Forelimb muscle (tissue), 1 donor: ENCODE measurements at regions not wholly inside any gene's neighbourhood (a gene's known extent, or its start where the extent isn't known, plus 50 kb on each side); places are given as distances from the start of the nearest gene placed in this dataset.
"Not testable (repeated sequence)": the region's sequence is repeated elsewhere in the genome, so short reads cannot be mapped to it uniquely, and the experiment has no call there.

Experiments
- DNase-seq: peaks from one replicate; pipeline ENCODE4 v3.0.0-alpha.2; 2013; ENCODE audit warnings: low read depth

- no peak for DNase-seq
Measured at GRCh38 chr10:25076506-25077177, 60.2 kb downstream of the THNSL1 start.

- no peak for DNase-seq
Measured at GRCh38 chr10:25078658-25079431, 62.4 kb downstream of the THNSL1 start.

- DNase-seq, result peak; percentile 68
Measured at GRCh38 chr10:25080880-25081581, 64.6 kb downstream of the THNSL1 start.

GRCh38 chr10:25082276-25083204, 66.1 kb downstream of the THNSL1 start:
- DNase-seq, result no peak

- DNase-seq, result no peak
Measured at GRCh38 chr10:25083546-25084111, 67.2 kb downstream of the THNSL1 start.

GRCh38 chr10:25084447-25084846, 68.0 kb downstream of the THNSL1 start:
- no peak for DNase-seq

DNA sequence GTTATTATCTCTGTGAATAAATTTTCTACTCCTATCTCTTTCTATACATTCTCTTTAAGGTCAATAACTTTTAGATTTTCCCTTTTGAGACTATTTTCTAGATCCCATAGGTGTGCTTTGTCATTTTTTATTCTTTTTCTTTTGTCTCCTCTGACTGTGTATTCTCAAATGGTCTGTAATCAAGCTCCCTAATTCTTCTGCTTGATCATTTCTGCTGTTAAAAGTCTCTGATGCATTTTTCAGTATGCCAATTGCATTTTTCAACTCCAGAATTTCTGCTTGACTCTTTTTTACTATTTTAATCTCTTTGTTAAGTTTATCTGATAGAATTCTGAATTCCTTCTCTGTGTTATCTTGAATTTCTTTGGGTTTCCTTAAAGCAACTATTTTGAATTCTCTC, 78.2 kb downstream of the THNSL1 start:
- DNase-seq, result no peak

- DNase-seq, result no peak
Measured at GRCh38 chr10:25097669-25098411, 77.0 kb upstream of the GPR158 start.

DNA sequence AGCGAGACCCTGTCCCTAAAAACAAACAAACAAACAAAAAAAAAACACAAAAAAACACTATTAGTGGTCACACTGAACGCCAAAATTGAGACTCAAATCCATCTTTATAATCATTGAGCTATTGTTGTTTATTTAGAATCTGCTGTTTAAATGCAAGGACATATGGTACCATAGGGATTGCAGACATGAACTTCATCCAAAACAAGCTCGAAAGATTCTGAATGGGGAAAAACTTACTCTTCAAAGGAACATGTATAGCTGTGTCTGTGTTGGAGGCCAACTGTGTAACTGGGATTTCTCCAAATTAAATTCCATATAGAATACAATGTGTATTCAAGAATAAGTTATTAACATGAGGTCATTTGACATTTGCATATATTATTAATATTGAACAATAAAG, 74.7 kb upstream of the GPR158 start:
- no peak for DNase-seq

GRCh38 chr10:25101461-25102146, 73.2 kb upstream of the GPR158 start:
- DNase-seq, result no peak

- DNase-seq, result no peak
Measured at GRCh38 chr10:25102147-25102822, 72.5 kb upstream of the GPR158 start.

DNA sequence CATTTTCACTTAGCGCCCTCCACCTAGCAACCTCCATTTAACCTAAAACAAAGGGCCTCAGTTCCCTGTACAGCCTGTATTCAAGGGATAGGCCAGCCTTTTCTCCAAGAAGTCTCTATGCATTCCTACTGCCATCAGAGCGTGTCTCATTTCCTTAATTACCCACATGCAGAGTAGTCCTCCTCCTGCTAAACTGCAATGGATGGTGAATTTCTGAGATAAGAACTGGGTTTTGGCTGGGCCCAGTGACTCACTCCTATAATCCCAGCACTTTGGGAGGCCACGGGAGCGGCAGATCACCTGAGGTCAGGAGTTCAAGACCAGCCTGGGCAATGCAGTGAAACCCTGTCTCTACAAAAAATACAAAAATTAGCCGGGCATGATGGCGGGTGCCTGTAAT, 71.1 kb upstream of the GPR158 start:
- DNase-seq, result no peak

GRCh38 chr10:25104441-25104840, 70.4 kb upstream of the GPR158 start:
- no peak for DNase-seq

DNA sequence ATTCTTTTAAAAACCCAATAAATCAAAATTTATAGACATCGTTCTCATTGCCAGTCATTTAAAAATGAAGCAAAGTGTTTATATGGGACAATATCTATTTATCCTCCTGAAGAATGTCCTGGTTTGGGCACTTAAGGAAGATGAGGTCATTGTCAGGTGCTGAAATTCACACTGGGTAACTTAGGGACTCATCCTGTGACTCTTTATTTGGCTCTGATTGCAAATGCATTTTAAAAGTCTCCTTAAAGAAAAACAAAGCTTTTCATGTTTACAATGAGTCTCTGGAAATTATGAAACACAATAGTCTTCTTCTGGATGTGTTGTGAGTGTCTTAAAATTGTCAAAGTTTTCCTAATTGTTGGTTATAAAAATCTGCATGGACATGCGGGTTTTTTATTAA, 69.5 kb upstream of the GPR158 start:
- no peak for DNase-seq

DNA sequence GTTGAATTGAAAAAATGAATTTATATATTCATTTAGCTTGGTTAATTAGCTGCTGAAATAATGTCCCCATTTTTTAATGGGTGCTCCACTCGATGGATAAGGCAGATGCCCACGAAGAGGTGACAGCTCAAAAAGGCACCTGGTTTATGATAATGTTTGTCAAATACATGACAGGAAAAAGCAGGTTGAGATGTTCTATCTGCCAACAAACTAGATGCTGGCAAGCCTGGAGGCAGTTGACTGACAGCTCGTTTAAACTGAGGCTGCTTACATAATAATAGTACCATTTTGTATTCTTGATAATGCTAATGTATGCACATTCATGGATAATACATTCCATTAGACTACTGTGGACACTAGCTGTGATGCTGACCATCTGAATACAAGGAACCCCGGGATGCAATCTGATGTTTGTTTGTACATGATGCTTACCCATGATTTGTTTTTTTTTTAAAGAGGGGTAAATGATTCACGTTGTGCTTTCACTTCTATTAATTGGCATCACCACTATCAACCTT, 69.0 kb upstream of the GPR158 start:
- DNase-seq, result no peak

GRCh38 chr10:25107756-25108155, 67.0 kb upstream of the GPR158 start:
- no peak for DNase-seq

- DNase-seq, result not testable (repeated sequence)
Measured at GRCh38 chr10:25109896-25110295, 64.9 kb upstream of the GPR158 start.

GRCh38 chr10:25112016-25112415, 62.8 kb upstream of the GPR158 start:
- DNase-seq, result no peak
